Neuronal stem cell (in vitro differentiated cells): ENCODE measurements at regions not wholly inside any gene's neighbourhood (a gene's known extent, or its start where the extent isn't known, plus 50 kb on each side); places are given as distances from the start of the nearest gene placed in this dataset.

Experiments used
- DNase-seq: peaks from one replicate; pipeline ENCODE4 v3.0.0-alpha.2; 2013; ENCODE audit warnings: low spot score
- H2AFZ ChIP-seq: one replicate; pipeline ENCODE4 v1.6.1; 2013; ENCODE audit warnings: mild to moderate bottlenecking, low read length, inconsistent platforms
- H2AK5ac ChIP-seq: 2 replicates; pipeline ENCODE4 v1.6.1; 2013; ENCODE audit warnings: low read depth, mild to moderate bottlenecking, inconsistent platforms, low read length, moderate library complexity, mixed read lengths
- H2BK120ac ChIP-seq: 2 replicates; pipeline ENCODE4 v1.6.1; 2013; ENCODE audit warnings: low read depth, mild to moderate bottlenecking, inconsistent platforms, low read length, moderate library complexity, mixed read lengths
- H2BK12ac ChIP-seq: one replicate; pipeline ENCODE4 v1.6.1; 2013; ENCODE audit warnings: low read length, inconsistent platforms
- H2BK15ac ChIP-seq: 2 replicates; pipeline ENCODE4 v1.6.1; 2013; ENCODE audit warnings: mild to moderate bottlenecking, low read length, inconsistent platforms, mixed read lengths
- H2BK5ac ChIP-seq: one replicate; pipeline ENCODE4 v1.6.1; 2013; ENCODE audit warnings: inconsistent platforms, mild to moderate bottlenecking, low read length, moderate library complexity
- H3K14ac ChIP-seq: one replicate; pipeline ENCODE4 v1.6.1; 2013; ENCODE audit warnings: low read length, inconsistent platforms
- H3K18ac ChIP-seq: 2 replicates; pipeline ENCODE4 v1.6.1; 2013; ENCODE audit warnings: low read length, inconsistent platforms
- H3K23ac ChIP-seq: 2 replicates; pipeline ENCODE4 v1.6.1; 2013; ENCODE audit warnings: low read depth, mild to moderate bottlenecking, mixed read lengths, low read length, inconsistent platforms; ENCODE audit not compliant: poor library complexity
- H3K27ac ChIP-seq: replicated peaks from 3 replicates; pipeline ENCODE4 v1.5.1; 2013; ENCODE audit warnings: low read length, inconsistent platforms
- H3K27me3 ChIP-seq, 3 experiments: 2 replicates each; pipeline ENCODE4 v1.6.1; 2013; ENCODE audit warnings: low read length in 3 of 3, mild to moderate bottlenecking in 2 of 3, inconsistent platforms in 1 of 3, low read depth in 1 of 3, mixed read lengths in 1 of 3, moderate library complexity in 1 of 3; ENCODE audit not compliant: control insufficient read depth in 3 of 3, insufficient read depth in 3 of 3
- H3K36me3 ChIP-seq, 2 donors: replicated peaks in 1 of 2; 2 replicates each; pipeline ENCODE4 v1.6.1; 2013; ENCODE audit warnings: low read length in 2 of 2; ENCODE audit not compliant: control insufficient read depth in 2 of 2, insufficient read depth in 2 of 2
- H3K4ac ChIP-seq: 2 replicates; pipeline ENCODE4 v1.6.1; 2013; ENCODE audit warnings: inconsistent platforms, mild to moderate bottlenecking, low read length, moderate library complexity
- H3K4me1 ChIP-seq, 2 donors: 1 replicate in 1 of 2; 2 replicates in 1 of 2; pipeline ENCODE4 v1.6.1; 2013; ENCODE audit warnings: low read length in 2 of 2, low read depth in 1 of 2; ENCODE audit not compliant: control insufficient read depth in 2 of 2, insufficient read depth in 1 of 2
- H3K4me2 ChIP-seq: one replicate; pipeline ENCODE4 v1.6.1; 2013; ENCODE audit warnings: mild to moderate bottlenecking, low read length, inconsistent platforms; ENCODE audit not compliant: insufficient read depth, poor library complexity, severe bottlenecking
- H3K4me3 ChIP-seq, 2 donors: 2 replicates each; pipeline ENCODE4 v1.5.1; 2013; ENCODE audit warnings: low read length in 2 of 2, mild to moderate bottlenecking in 2 of 2, inconsistent platforms in 1 of 2, moderate library complexity in 1 of 2
- H3K79me1 ChIP-seq: one replicate; pipeline ENCODE4 v1.6.1; 2013; ENCODE audit warnings: low read depth, mild to moderate bottlenecking, inconsistent platforms, low read length, moderate library complexity
- H3K9ac ChIP-seq: one replicate; pipeline ENCODE4 v1.6.1; 2013; ENCODE audit warnings: mild to moderate bottlenecking, low read depth, low read length, inconsistent platforms; ENCODE audit not compliant: poor library complexity
- H3K9me3 ChIP-seq, 2 donors: replicated peaks in 1 of 2; 2 replicates each; pipeline versions ENCODE3 to v1.6.1; 2013; ENCODE audit warnings: low read length in 2 of 2, mild to moderate bottlenecking in 2 of 2, inconsistent platforms in 1 of 2, low read depth in 1 of 2, mixed read lengths in 1 of 2, moderate library complexity in 1 of 2; ENCODE audit not compliant: control insufficient read depth in 2 of 2, insufficient read depth in 1 of 2
- H4K8ac ChIP-seq: one replicate; pipeline ENCODE4 v1.6.1; 2013; ENCODE audit warnings: low read depth, mild to moderate bottlenecking, inconsistent platforms, low read length, moderate library complexity
- H4K91ac ChIP-seq: one replicate; pipeline ENCODE4 v1.6.1; 2013; ENCODE audit warnings: low read length, low read depth, mild to moderate bottlenecking, inconsistent platforms; ENCODE audit not compliant: poor library complexity
- WGBS, 2 donors: extraction: QIAGEN DNeasy Blood & Tissue Kit; methylation state at CpG; one replicate each; pipeline ENCODE4 v1.1.7; 2013; ENCODE audit warnings: missing lambda C conversion rate in 2 of 2, mixed read lengths in 1 of 2; ENCODE audit not compliant: insufficient read length in 2 of 2, insufficient replicate concordance in 1 of 2; ENCODE audit errors: extremely low coverage in 2 of 2; 5-methylcytosine and 5-hydroxymethylcytosine counted together

DNA sequence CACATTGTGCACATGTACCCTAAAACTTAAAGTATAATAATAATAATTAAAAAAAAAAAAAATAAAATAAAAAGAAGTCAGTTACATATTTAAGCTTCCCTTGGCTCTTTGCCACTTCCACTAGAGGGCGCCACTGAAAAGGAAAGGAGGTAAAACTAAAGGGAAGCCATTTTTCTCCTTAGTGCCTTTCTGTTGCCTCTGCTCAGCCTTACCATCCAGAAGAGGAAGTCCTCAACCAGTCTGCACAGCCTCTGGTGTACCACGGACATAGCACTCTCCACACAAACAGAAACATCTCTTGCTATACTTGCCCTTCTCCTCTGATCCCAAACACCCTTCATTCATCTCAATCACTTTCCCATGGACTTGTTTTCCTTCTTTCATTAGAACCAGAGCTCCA is 169.0 kb upstream of the EEA1 start:
- DNase-seq, result peak; percentile 29
- Histone ChIP-seq H2BK15ac (no peak overlapping the region), H3K27me3 (no peaks in the 10 kb centered on the region), H3K4me1 (no peaks in the 10 kb centered on the region), H2BK5ac (no peak overlapping the region), H2BK12ac (no peak overlapping the region), H3K4ac (no peak overlapping the region), H2AFZ (peak overlapping the region; percentile 13), H3K36me3 (no peaks in the 10 kb centered on the region), H2BK120ac (no peak overlapping the region), H3K79me1 (no peaks in the 10 kb centered on the region), H4K8ac (no peak overlapping the region), H3K27ac (no peak overlapping the region), H3K18ac (no peak overlapping the region), H2AK5ac (no peak overlapping the region), H3K9me3 (no peaks in the 10 kb centered on the region), H3K14ac (no peak overlapping the region), H3K4me2 (no peak overlapping the region), H3K9ac (no peak overlapping the region), H3K23ac (no peak overlapping the region), H4K91ac (no peak overlapping the region), H3K4me3 (no peak overlapping the region)
- WGBS, 2 donors, result no CpG with 5 or more reads among the region's 2 CpGs

DNA sequence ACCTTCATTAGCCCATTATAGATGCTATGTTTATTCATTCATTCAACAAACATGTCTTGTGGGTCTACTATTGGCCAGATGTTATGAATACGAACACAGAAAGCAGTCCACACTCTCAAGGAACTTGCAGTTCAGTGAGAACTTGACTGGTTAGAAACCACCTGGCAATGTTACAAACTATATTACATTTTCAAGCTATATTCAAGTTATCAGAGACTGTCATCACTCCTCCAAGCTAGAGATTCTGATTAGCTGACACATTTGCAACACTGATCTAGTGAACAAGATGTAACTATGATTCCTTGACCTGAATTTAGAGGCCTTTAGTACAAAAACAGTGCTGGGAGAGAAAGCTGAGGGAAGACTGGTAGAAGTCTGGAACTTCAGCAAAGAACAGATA is 170.7 kb upstream of the EEA1 start:
- WGBS, 2 donors, result no CpG with 5 or more reads among the region's 1 CpG
- Histone ChIP-seq H3K4ac (no peak overlapping the region), H3K9me3 (no peaks in the 10 kb centered on the region)

DNA sequence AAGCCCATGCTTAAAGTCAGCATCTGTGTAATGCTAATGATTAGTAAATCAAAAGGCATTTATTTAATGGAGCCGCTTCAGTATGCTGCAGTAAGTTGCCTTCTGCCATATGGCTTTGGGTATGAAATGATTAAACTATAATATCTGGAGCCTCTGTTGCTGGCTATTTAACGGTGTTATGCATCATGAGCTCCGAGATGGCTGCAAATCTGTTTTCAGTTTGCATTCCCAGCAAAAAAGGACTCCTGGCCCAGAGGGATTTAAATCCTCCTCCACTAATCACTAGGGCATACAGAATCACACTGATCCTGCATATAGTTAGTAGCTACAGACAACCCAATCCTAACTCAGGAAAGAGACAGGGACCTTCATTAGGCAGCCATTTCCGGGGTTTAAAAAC is 171.5 kb upstream of the EEA1 start:
- no peak overlapping the region for H3K27ac ChIP-seq
- H2BK12ac ChIP-seq, result no peak overlapping the region
- H3K4me2 ChIP-seq, result no peak overlapping the region
- no peaks in the 10 kb centered on the region for H3K36me3 ChIP-seq
- H2BK120ac ChIP-seq, result no peak overlapping the region
- no peak overlapping the region for H3K18ac ChIP-seq
- no peak overlapping the region for H4K8ac ChIP-seq
- WGBS, 2 donors, result no CpG with 5 or more reads among the region's 4 CpGs
- H3K23ac ChIP-seq, result no peak overlapping the region
- H4K91ac ChIP-seq, result no peak overlapping the region
- no peak overlapping the region for H2BK5ac ChIP-seq
- DNase-seq, result no peak
- no peak overlapping the region for H2AK5ac ChIP-seq
- no peaks in the 10 kb centered on the region for H3K79me1 ChIP-seq
- no peak overlapping the region for H2BK15ac ChIP-seq
- H3K4me3 ChIP-seq, result no peak overlapping the region
- no peaks in the 10 kb centered on the region for H3K9me3 ChIP-seq
- no peaks in the 10 kb centered on the region for H3K27me3 ChIP-seq
- no peak overlapping the region for H2AFZ ChIP-seq
- H3K4me1 ChIP-seq, result no peaks in the 10 kb centered on the region
- H3K14ac ChIP-seq, result no peak overlapping the region
- H3K4ac ChIP-seq, result no peak overlapping the region
- H3K9ac ChIP-seq, result no peak overlapping the region

More for the DNA sequence above, 170.7 kb upstream of the EEA1 start:
- Histone ChIP-seq H2BK15ac (no peak overlapping the region), H3K4me3 (no peak overlapping the region), H3K27ac (no peak overlapping the region), H3K79me1 (no peaks in the 10 kb centered on the region), H4K91ac (no peak overlapping the region), H2BK5ac (no peak overlapping the region), H3K18ac (no peak overlapping the region), H3K27me3 (no peaks in the 10 kb centered on the region), H2AK5ac (no peak overlapping the region), H3K23ac (no peak overlapping the region), H3K36me3 (no peaks in the 10 kb centered on the region), H3K4me2 (no peak overlapping the region), H3K9ac (no peak overlapping the region), H3K4me1 (no peaks in the 10 kb centered on the region), H4K8ac (no peak overlapping the region), H3K14ac (no peak overlapping the region), H2BK12ac (no peak overlapping the region), H2AFZ (no peak overlapping the region), H2BK120ac (no peak overlapping the region)
- DNase-seq, result no peak

DNA sequence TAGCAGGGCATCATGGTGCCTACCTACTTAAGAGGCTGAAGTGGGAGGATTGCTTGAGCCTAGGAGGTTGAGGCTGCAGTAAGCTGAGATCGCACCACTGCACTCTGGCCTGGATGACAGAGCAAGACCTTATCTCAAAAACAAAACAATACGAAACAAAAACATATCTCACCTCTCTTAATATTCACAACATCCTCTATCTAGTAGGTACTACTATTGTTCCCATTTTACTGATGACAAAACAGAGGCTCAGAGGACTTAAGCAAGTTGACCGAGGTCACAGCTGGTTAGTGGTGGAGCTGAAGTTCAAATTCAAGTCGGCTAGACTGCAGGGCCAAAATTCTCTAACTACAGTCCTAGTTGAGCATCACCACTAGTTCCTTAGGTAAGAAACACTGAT is 172.3 kb upstream of the EEA1 start:
- Histone ChIP-seq H2BK120ac (no peak overlapping the region), H2BK12ac (no peak overlapping the region), H3K18ac (no peak overlapping the region), H3K14ac (no peak overlapping the region), H3K27ac (no peak overlapping the region), H3K9me3 (no peaks in the 10 kb centered on the region), H3K27me3 (no peaks in the 10 kb centered on the region), H3K4me3 (no peak overlapping the region), H3K4me2 (no peak overlapping the region), H2AK5ac (no peak overlapping the region), H3K36me3 (no peaks in the 10 kb centered on the region), H3K4me1 (no peaks in the 10 kb centered on the region), H2AFZ (no peak overlapping the region), H3K4ac (no peak overlapping the region), H2BK15ac (no peak overlapping the region), H4K91ac (no peak overlapping the region), H4K8ac (no peak overlapping the region), H3K23ac (no peak overlapping the region), H3K9ac (no peak overlapping the region), H2BK5ac (no peak overlapping the region), H3K79me1 (no peaks in the 10 kb centered on the region)
- DNase-seq, result no peak
- WGBS, 2 donors, result 100% methylated on average over 1 of the region's 4 CpGs; no CpG with 5 or more reads in 1 of the 2 donors
